ENCODE measurements at regions not wholly inside any gene's neighbourhood (a gene's known extent, or its start where the extent isn't known, plus 50 kb on each side); places are given as distances from the start of the nearest gene placed in this dataset.
"Not testable (repeated sequence)": the region's sequence is repeated elsewhere in the genome, so short reads cannot be mapped to it uniquely, and the experiment has no call there.

- no peak overlapping the region for H3K27ac ChIP-seq
- H3K4me1 ChIP-seq (replicated peaks in 1 of 2), result no peaks in the 10 kb centered on the region
- H3K4me3 ChIP-seq, result no peak overlapping the region
- no peak for ATAC-seq (replicated peaks in 6 of 8)
- in situ Hi-C loops (cut with MboI; ENCODE audit: low pct_unique_long_range_greater_than_20kb in 2 of 9, low sequenced_read_pairs in 9 of 9, unreplicated experiment in 9 of 9), result no loop called here
- 0 to 100% (median 25%) methylated on average over 1 of the region's 5 CpGs; no CpG with 5 or more reads in 6 of the 10 experiments for WGBS, 10 experiments
Observed at GRCh38 chr11:57901756-57902155, 121.9 kb upstream of the OR9Q1 start.

- in situ Hi-C loops (cut with MboI; ENCODE audit: low pct_unique_long_range_greater_than_20kb in 2 of 9, low sequenced_read_pairs in 9 of 9, unreplicated experiment in 9 of 9), result no loop called here
- Histone ChIP-seq H3K4me3 (no peak overlapping the region), H3K27ac (no peak overlapping the region), H3K4me1 (replicated peaks in 1 of 2) (no peaks in the 10 kb centered on the region)
- no peak for ATAC-seq (replicated peaks in 6 of 8)
Observed at GRCh38 chr11:57903011-57903410, 120.7 kb upstream of the OR9Q1 start.

GRCh38 chr11:57903441-57904123 is 120.1 kb upstream of the OR9Q1 start:
- in situ Hi-C loops (cut with MboI; ENCODE audit: low pct_unique_long_range_greater_than_20kb in 2 of 9, low sequenced_read_pairs in 9 of 9, unreplicated experiment in 9 of 9), result no loop called here
- 33 to 89% (median 63%) methylated on average over 1 to 5 of the region's 11 CpGs; no CpG with 5 or more reads in 1 of the 10 experiments for WGBS, 10 experiments
- no peak overlapping the region for H3K27ac ChIP-seq
- H3K4me3 ChIP-seq, result no peak overlapping the region
- peak in 2 of 8 experiments; percentile 44 to 45 for ATAC-seq (replicated peaks in 6 of 8)
- no peaks in the 10 kb centered on the region for H3K4me1 ChIP-seq (replicated peaks in 1 of 2)

- Histone ChIP-seq H3K4me3 (no peak overlapping the region), H3K27ac (no peak overlapping the region), H3K4me1 (replicated peaks in 1 of 2) (no peaks in the 10 kb centered on the region)
- peak in 2 of 8 experiments; percentile 11 to 19 for ATAC-seq (replicated peaks in 6 of 8)
- in situ Hi-C loops (cut with MboI; ENCODE audit: low pct_unique_long_range_greater_than_20kb in 2 of 9, low sequenced_read_pairs in 9 of 9, unreplicated experiment in 9 of 9), result no loop called here
- 47 to 100% (median 79%) methylated on average over 2 to 9 of the region's 10 CpGs; no CpG with 5 or more reads in 2 of the 10 experiments for WGBS, 10 experiments
Observed at GRCh38 chr11:57904376-57904775, 119.3 kb upstream of the OR9Q1 start.

GRCh38 chr11:57905439-57905838 is 118.2 kb upstream of the OR9Q1 start:
- 0 to 90% (median 31%) methylated on average over 1 to 2 of the region's 2 CpGs; no CpG with 5 or more reads in 3 of the 10 experiments for WGBS, 10 experiments

GRCh38 chr11:57908399-57908798 is 115.3 kb upstream of the OR9Q1 start:
- ATAC-seq (replicated peaks in 6 of 8); in situ Hi-C loops (cut with MboI; ENCODE audit: low pct_unique_long_range_greater_than_20kb in 2 of 9, low sequenced_read_pairs in 9 of 9, unreplicated experiment in 9 of 9); H3K27ac ChIP-seq; H3K4me3 ChIP-seq; H3K4me1 ChIP-seq (replicated peaks in 1 of 2): not testable (repeated sequence)
- WGBS, 10 experiments, result 0 to 100% (median 51%) methylated on average over 1 to 2 of the region's 2 CpGs; no CpG with 5 or more reads in 6 of the 10 experiments

More at GRCh38 chr11:57905439-57905838, 118.2 kb upstream of the OR9Q1 start:
- Histone ChIP-seq H3K4me1 (replicated peaks in 1 of 2) (no peaks in the 10 kb centered on the region), H3K27ac (no peak overlapping the region), H3K4me3 (no peak overlapping the region)
- peak in 2 of 8 experiments; percentile 35 to 54 for ATAC-seq (replicated peaks in 6 of 8)
- in situ Hi-C loops (cut with MboI; ENCODE audit: low pct_unique_long_range_greater_than_20kb in 2 of 9, low sequenced_read_pairs in 9 of 9, unreplicated experiment in 9 of 9), result no loop called here

GRCh38 chr11:57911522-57911921 is 112.2 kb upstream of the OR9Q1 start:
- ATAC-seq (replicated peaks in 6 of 8); H3K27ac ChIP-seq; H3K4me1 ChIP-seq (replicated peaks in 1 of 2); H3K4me3 ChIP-seq; in situ Hi-C loops (cut with MboI; ENCODE audit: low pct_unique_long_range_greater_than_20kb in 2 of 9, low sequenced_read_pairs in 9 of 9, unreplicated experiment in 9 of 9): not testable (repeated sequence)
- WGBS, 10 experiments, result 0 to 80% (median 44%) methylated on average over 1 to 4 of the region's 4 CpGs; no CpG with 5 or more reads in 4 of the 10 experiments

GRCh38 chr11:57913715-57914704 is 109.7 kb upstream of the OR9Q1 start:
- in situ Hi-C loops (cut with MboI; ENCODE audit: low pct_unique_long_range_greater_than_20kb in 2 of 9, low sequenced_read_pairs in 9 of 9, unreplicated experiment in 9 of 9), result no loop called here
- no peak for ATAC-seq (replicated peaks in 6 of 8)
- WGBS, 10 experiments, result 0 to 100% (median 91%) methylated on average over 2 to 4 of the region's 6 CpGs; no CpG with 5 or more reads in 2 of the 10 experiments
- Histone ChIP-seq H3K4me3 (no peak overlapping the region), H3K4me1 (replicated peaks in 1 of 2) (no peaks in the 10 kb centered on the region), H3K27ac (no peak overlapping the region)

GRCh38 chr11:57917632-57918031 is 106.0 kb upstream of the OR9Q1 start:
- no peak overlapping the region for H3K4me3 ChIP-seq
- no peaks in the 10 kb centered on the region for H3K4me1 ChIP-seq (replicated peaks in 1 of 2)
- H3K27ac ChIP-seq, result no peak overlapping the region
- in situ Hi-C loops (cut with MboI; ENCODE audit: low pct_unique_long_range_greater_than_20kb in 2 of 9, low sequenced_read_pairs in 9 of 9, unreplicated experiment in 9 of 9), result no loop called here
- 0 to 88% (median 56%) methylated on average over 1 to 4 of the region's 5 CpGs; no CpG with 5 or more reads in 4 of the 10 experiments for WGBS, 10 experiments
- ATAC-seq (replicated peaks in 6 of 8), result no peak

- Histone ChIP-seq H3K4me1 (replicated peaks in 1 of 2) (no peaks in the 10 kb centered on the region), H3K27ac (no peak overlapping the region), H3K4me3 (no peak overlapping the region)
- 0 to 100% (median 70%) methylated on average over 1 to 2 of the region's 5 CpGs; no CpG with 5 or more reads in 4 of the 10 experiments for WGBS, 10 experiments
- no peak for ATAC-seq (replicated peaks in 6 of 8)
- in situ Hi-C loops (cut with MboI; ENCODE audit: low pct_unique_long_range_greater_than_20kb in 2 of 9, low sequenced_read_pairs in 9 of 9, unreplicated experiment in 9 of 9), result no loop called here
Observed at GRCh38 chr11:57920971-57921370, 102.7 kb upstream of the OR9Q1 start.

- no peak overlapping the region for H3K4me3 ChIP-seq
- ATAC-seq (replicated peaks in 6 of 8), result no peak
- H3K27ac ChIP-seq, result no peak overlapping the region
- no peaks in the 10 kb centered on the region for H3K4me1 ChIP-seq (replicated peaks in 1 of 2)
- 0 to 100% (median 84%) methylated on average over 1 to 2 of the region's 2 CpGs; no CpG with 5 or more reads in 4 of the 10 experiments for WGBS, 10 experiments
- in situ Hi-C loops (cut with MboI; ENCODE audit: low pct_unique_long_range_greater_than_20kb in 2 of 9, low sequenced_read_pairs in 9 of 9, unreplicated experiment in 9 of 9), result no loop called here
Observed at GRCh38 chr11:57932105-57932504, 91.6 kb upstream of the OR9Q1 start.

- in situ Hi-C loops (cut with MboI; ENCODE audit: low pct_unique_long_range_greater_than_20kb in 2 of 9, low sequenced_read_pairs in 9 of 9, unreplicated experiment in 9 of 9), result no loop called here
- ATAC-seq (replicated peaks in 6 of 8), result no peak
Observed at GRCh38 chr11:57935402-57936049, 88.2 kb upstream of the OR9Q1 start.

GRCh38 chr11:57936050-57936418 is 87.6 kb upstream of the OR9Q1 start:
- no peaks in the 10 kb centered on the region for H3K4me1 ChIP-seq (replicated peaks in 1 of 2)
- no peak overlapping the region for H3K27ac ChIP-seq
- no peak overlapping the region for H3K4me3 ChIP-seq
- 0 to 88% (median 68%) methylated on average over 1 of the region's 1 CpG; no CpG with 5 or more reads in 2 of the 10 experiments for WGBS, 10 experiments
- ATAC-seq (replicated peaks in 6 of 8), result no peak
- in situ Hi-C loops (cut with MboI; ENCODE audit: low pct_unique_long_range_greater_than_20kb in 2 of 9, low sequenced_read_pairs in 9 of 9, unreplicated experiment in 9 of 9), result no loop called here

More at GRCh38 chr11:57935402-57936049, 88.2 kb upstream of the OR9Q1 start:
- 7 to 100% (median 60%) methylated on average over 1 to 4 of the region's 4 CpGs; no CpG with 5 or more reads in 2 of the 10 experiments for WGBS, 10 experiments
- Histone ChIP-seq H3K27ac (no peak overlapping the region), H3K4me3 (no peak overlapping the region), H3K4me1 (replicated peaks in 1 of 2) (no peaks in the 10 kb centered on the region)

All from motor neuron (in vitro differentiated cells).